Smooth muscle cell (in vitro differentiated cells): ENCODE measurements at regions not wholly inside any gene's neighbourhood (a gene's known extent, or its start where the extent isn't known, plus 50 kb on each side); places are given as distances from the start of the nearest gene placed in this dataset.

Experiments used
- DNase-seq: peaks from one replicate; lab custom pipeline; 2025; ENCODE audit not compliant: unreplicated experiment; lab: John Stamatoyannopoulos, UW
- H2AFZ ChIP-seq: fragments of 200-600 bp; sonication (generic); 2 replicates; pipeline ENCODE4 v1.6.0; 2016; ENCODE audit warnings: antibody characterized with exemption, low read depth, mild to moderate bottlenecking
- H3F3A ChIP-seq: fragments of 200-600 bp; sonication (generic); 2 replicates; pipeline ENCODE4 v1.6.0; 2017; ENCODE audit warnings: antibody characterized with exemption, low read depth
- H3K27ac ChIP-seq: fragments of 200-600 bp; sonication (generic); 2 replicates; pipeline ENCODE4 v1.5.1; 2016; ENCODE audit warnings: low read depth, mild to moderate bottlenecking
- H3K27me3 ChIP-seq: fragments of 200-600 bp; sonication (generic); 2 replicates; pipeline ENCODE4 v1.6.1; 2016; ENCODE audit warnings: low read depth, mild to moderate bottlenecking
- H3K36me3 ChIP-seq: fragments of 200-600 bp; sonication (generic); 2 replicates; pipeline ENCODE4 v1.5.1; 2016; ENCODE audit warnings: low read depth
- H3K4me1 ChIP-seq: fragments of 200-600 bp; sonication (generic); 2 replicates; pipeline ENCODE4 v1.5.1; 2016; ENCODE audit warnings: low read depth
- H3K4me2 ChIP-seq: fragments of 200-600 bp; sonication (generic); 2 replicates; pipeline ENCODE4 v1.6.0; 2016; ENCODE audit warnings: mild to moderate bottlenecking
- H3K4me3 ChIP-seq: fragments of 200-600 bp; sonication (generic); 2 replicates; pipeline ENCODE4 v1.5.1; 2016; ENCODE audit warnings: mild to moderate bottlenecking
- H3K79me2 ChIP-seq: fragments of 200-600 bp; sonication (generic); 2 replicates; pipeline ENCODE4 v1.6.0; 2016; ENCODE audit warnings: low read depth, mild to moderate bottlenecking
- H3K9ac ChIP-seq: fragments of 200-600 bp; sonication (generic); 2 replicates; pipeline ENCODE4 v1.6.0; 2016; ENCODE audit warnings: low read depth
- H3K9me3 ChIP-seq: fragments of 200-600 bp; sonication (generic); replicated peaks from 2 replicates; pipeline ENCODE4 v1.5.1; 2016; ENCODE audit warnings: low read depth
- H4K20me1 ChIP-seq: fragments of 200-600 bp; sonication (generic); 2 replicates; pipeline ENCODE4 v1.6.0; 2016; ENCODE audit warnings: low read depth
- WGBS: methylation state at CpG from one replicate; pipeline ENCODE4 v1.1.7; 2016; ENCODE audit warnings: low lambda C conversion rate; 5-methylcytosine and 5-hydroxymethylcytosine counted together
- TF ChIP-seq, protein P1 (sequence below): fragments of 200-600 bp; sonication (generic); IDR thresholded peaks from 2 replicates; pipeline ENCODE4 v1.5.1; 2017; ENCODE audit warnings: borderline replicate concordance, mild to moderate bottlenecking, antibody characterized with exemption; ENCODE audit not compliant: insufficient read depth, poor library complexity, severe bottlenecking

DNA sequence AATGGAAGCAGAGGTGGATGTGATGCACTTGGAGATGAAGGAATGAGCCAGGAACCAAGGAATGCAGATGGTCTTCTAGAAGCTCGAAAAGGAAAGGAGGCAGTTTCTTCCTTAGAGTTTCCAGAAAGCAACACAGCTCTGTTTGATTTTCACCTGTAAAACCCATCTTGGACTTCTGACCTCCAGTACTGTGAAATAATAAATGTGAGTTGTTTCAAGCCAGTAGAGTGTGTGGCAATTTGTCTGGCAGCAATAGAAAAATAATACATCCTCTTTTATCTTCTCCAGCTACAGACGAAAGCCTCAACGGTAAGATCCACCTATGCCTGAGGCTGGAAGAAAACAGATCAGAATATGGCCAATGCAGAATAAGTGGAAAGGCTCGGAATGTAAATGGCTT lies 199.7 kb downstream of the HINT1 start:
- no peak overlapping the region for H3K9ac ChIP-seq
- no peak overlapping the region for H2AFZ ChIP-seq

DNA sequence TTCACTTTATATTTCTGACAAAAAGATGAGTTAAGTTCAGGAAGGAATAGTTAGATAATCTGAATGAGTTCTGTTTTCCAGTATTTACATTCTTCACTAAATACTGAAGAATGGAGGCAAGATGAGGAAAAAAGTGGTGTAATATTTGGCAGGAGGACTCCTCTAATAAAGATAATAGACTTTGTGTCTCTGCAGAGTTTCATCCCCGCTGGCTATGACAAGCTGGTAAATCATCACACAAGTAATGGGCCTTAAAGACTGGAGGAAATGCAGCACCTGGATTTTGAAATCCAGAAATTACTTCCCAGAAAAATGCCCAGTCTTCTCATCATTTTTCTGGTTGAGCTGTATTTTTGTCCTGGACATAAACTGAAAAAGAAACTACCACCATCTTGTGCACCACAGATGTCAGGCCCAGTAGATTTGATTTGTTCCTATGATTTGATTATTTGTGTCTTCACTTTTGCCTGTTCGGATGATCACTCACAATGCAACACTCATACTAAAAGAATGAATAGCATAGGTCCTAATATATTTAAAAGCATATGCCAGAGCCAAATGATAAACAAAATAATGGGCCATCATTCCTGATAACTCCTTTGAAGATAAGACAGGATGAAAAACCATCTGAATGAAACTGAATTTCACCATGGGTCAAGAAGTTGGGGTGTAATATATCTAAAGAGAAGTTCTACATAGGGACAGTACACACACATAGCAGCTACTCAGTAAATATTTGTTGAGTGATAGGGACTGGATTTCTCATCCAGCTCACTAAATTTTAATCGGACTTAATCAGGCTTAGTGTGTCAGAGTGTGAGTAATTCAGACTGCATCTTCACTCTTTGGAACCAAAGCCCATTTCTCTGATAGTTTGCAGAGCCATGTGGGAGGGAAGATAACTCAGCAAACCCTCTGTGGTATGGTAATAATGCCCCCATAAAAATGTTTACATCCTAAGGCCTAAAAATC lies 200.5 kb downstream of the HINT1 start:
- H3F3A ChIP-seq, result peaks cover 7% of the 10 kb centered on the region
- no peak overlapping the region for H3K4me3 ChIP-seq
- no peaks in the 10 kb centered on the region for H4K20me1 ChIP-seq
- H3K79me2 ChIP-seq, result no peaks in the 10 kb centered on the region
- no peak for DNase-seq
- no peak overlapping the region for H3K9ac ChIP-seq
- 26% methylated on average over 3 of the region's 3 CpGs for WGBS
- TF ChIP-seq, protein P1, sequence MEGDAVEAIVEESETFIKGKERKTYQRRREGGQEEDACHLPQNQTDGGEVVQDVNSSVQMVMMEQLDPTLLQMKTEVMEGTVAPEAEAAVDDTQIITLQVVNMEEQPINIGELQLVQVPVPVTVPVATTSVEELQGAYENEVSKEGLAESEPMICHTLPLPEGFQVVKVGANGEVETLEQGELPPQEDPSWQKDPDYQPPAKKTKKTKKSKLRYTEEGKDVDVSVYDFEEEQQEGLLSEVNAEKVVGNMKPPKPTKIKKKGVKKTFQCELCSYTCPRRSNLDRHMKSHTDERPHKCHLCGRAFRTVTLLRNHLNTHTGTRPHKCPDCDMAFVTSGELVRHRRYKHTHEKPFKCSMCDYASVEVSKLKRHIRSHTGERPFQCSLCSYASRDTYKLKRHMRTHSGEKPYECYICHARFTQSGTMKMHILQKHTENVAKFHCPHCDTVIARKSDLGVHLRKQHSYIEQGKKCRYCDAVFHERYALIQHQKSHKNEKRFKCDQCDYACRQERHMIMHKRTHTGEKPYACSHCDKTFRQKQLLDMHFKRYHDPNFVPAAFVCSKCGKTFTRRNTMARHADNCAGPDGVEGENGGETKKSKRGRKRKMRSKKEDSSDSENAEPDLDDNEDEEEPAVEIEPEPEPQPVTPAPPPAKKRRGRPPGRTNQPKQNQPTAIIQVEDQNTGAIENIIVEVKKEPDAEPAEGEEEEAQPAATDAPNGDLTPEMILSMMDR, result no peak
- no peaks in the 10 kb centered on the region for H3K27me3 ChIP-seq
- H3K36me3 ChIP-seq, result no peaks in the 10 kb centered on the region
- peak overlapping the region; percentile 70 for H3K27ac ChIP-seq
- H3K4me2 ChIP-seq, result peak overlapping the region; percentile 42
- no peak overlapping the region for H2AFZ ChIP-seq
- H3K4me1 ChIP-seq, result no peaks in the 10 kb centered on the region
- no peaks in the 10 kb centered on the region for H3K9me3 ChIP-seq

More for the DNA sequence above, 199.7 kb downstream of the HINT1 start:
- no peaks in the 10 kb centered on the region for H3K79me2 ChIP-seq
- no peaks in the 10 kb centered on the region for H4K20me1 ChIP-seq
- H3K4me1 ChIP-seq, result no peaks in the 10 kb centered on the region
- H3K4me2 ChIP-seq, result peak overlapping the region; percentile 42
- H3K27ac ChIP-seq, result peak overlapping the region; percentile 70
- no peak for DNase-seq
- H3K36me3 ChIP-seq, result no peaks in the 10 kb centered on the region
- no peak overlapping the region for H3K4me3 ChIP-seq
- H3K27me3 ChIP-seq, result no peaks in the 10 kb centered on the region
- H3F3A ChIP-seq, result peaks cover 7% of the 10 kb centered on the region
- no peaks in the 10 kb centered on the region for H3K9me3 ChIP-seq
- TF ChIP-seq, protein P1, result no peak
- WGBS, result 56% methylated on average over 4 of the region's 4 CpGs

DNA sequence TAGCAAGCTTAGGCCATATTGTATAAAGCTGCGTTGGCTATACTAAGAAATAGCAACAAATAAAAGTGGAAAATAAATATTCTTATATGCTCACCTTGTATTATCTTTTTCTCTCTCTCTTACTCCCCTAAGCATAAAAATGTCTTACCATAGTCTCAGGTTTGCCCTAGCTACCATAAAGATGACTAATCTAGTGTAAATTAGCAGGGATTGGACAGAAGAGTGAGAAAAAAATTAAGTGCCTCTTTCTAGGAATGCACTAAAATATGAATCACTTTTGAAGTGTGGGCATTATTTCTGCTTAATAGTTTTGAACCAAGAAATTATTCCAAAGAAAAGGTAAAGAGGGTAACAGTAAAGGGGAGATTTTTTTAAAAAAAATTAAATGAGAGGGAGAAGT lies 201.3 kb downstream of the HINT1 start:
- H3K4me3 ChIP-seq, result no peak overlapping the region
- H3K79me2 ChIP-seq, result no peaks in the 10 kb centered on the region
- DNase-seq, result no peak
- no peak overlapping the region for H3K9ac ChIP-seq
- TF ChIP-seq, protein P1, result no peak
- H2AFZ ChIP-seq, result no peak overlapping the region
- H3K4me2 ChIP-seq, result peak overlapping the region; percentile 42
- peak overlapping the region; percentile 70 for H3K27ac ChIP-seq
- WGBS, result 100% methylated on average over 1 of the region's 1 CpG
- no peaks in the 10 kb centered on the region for H3K27me3 ChIP-seq
- H3F3A ChIP-seq, result peaks cover 7% of the 10 kb centered on the region
- no peaks in the 10 kb centered on the region for H3K36me3 ChIP-seq
- no peaks in the 10 kb centered on the region for H3K4me1 ChIP-seq
- no peaks in the 10 kb centered on the region for H4K20me1 ChIP-seq
- H3K9me3 ChIP-seq, result no peaks in the 10 kb centered on the region
